ENCODE measurements at regions not wholly inside any gene's neighbourhood (a gene's known extent, or its start where the extent isn't known, plus 50 kb on each side); places are given as distances from the start of the nearest gene placed in this dataset.
"Not testable (repeated sequence)": the region's sequence is repeated elsewhere in the genome, so short reads cannot be mapped to it uniquely, and the experiment has no call there.

DNA sequence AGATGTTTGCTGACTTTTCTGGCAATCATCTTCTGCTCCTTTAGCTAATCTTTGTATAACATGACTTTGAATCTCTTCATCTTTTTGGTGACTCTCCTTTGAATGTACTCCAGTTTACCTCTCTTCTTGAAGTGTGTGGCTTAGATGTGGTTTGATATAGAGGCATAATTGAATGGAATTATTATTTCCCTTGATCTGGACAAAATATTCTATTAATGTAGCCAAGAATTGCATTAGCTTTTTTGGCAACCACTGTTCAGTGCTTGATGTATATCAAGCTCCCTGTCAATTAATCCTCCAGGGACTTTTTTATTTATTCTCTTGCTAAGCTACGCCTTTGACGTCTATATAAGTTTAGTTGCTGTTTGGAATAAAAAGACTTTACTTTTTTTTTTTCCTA is 490.8 kb downstream of the PCDH20 start:
- DNase-seq (ENCODE audit: low spot score): no peak

DNA sequence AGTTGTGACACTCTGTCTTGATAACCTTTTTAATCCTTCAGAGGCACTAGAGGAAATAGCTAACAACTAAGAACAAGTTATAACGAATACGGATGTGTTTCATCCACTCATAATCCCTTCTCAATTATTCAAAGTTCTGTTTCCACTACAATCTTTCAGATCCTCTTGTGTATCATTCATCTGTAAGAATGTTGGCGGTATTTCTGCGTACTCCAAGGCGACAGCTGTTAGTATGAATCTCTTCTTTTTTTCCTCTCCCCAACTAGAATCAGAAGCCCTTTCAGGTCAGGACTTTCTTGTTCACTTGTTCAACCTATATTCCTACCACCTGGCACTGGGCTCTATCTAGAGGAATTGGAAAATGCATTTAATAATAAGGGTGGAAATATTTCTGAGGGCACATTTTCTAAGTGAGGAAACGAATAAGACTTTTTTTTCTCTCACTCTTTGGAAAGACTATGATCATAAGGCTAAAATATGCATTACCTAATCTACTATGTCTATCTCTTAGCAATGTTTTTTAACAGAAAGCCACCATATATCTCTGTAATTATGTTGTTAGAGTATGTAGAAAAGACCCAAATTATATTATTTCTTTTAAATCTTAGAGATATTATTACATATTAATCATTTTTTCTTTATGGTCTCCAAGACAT is 492.9 kb downstream of the PCDH20 start:
- DNase-seq (ENCODE audit: low spot score): no peak

DNA sequence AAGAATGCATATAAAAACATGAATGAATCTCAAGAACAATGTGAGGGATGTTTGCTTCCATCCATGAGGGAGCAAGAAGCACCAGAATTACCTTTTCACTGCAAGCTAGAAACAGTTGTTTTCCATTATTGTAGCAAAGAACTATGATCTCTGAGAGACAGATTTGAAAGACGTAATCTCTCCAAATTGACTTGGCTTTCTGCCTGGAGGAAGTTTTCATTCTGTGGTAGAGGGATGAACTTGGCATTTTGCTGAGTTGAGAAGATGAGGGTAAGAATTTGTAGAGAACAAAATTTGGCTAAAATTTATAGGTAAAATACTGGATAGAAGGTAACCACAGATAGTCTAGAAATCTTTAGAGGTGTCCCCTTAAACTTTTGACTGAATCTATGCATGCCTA is 496.8 kb downstream of the TDRD3 start:
- DNase-seq (ENCODE audit: low spot score): no peak

DNA sequence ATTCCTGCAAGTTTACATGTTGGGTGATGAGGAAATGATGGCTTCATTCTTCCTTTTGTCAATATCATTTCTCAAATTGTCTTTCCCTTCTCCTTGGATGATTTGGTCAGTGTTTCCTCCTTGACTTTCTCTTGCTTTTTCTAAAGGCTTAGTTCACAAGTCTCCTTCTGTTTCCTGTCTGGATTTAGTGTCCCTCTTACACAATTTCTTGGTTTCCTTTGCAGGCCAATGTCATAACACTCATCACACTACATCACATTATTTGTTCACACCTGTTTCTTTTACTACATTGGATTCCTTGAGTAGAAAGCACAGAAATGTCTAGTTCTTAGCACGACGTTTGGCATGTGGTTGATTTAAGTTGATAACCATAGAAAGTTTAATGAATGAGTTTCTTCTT is 490.7 kb downstream of the TDRD3 start:
- no peak for DNase-seq (ENCODE audit: low spot score)

DNA sequence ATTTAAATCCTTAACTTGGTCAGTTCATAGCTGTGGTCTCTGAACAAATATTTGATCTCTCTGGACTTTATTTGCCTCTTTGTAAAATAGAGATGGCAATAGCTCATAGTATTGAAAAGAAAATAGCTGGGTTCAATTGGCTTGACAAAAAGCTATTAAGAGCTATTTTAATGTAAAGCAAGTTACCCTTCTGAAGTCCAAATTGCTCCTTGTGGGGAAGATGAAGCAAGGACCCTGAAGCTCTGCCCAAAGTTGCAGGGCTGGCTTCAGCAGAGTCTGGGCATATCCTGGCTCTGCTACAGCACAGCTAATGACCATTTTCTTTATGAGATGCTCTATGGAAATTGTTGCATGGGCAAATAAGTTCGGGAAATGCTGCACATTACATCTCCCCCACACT is 484.5 kb downstream of the TDRD3 start:
- no peak for DNase-seq (ENCODE audit: low spot score)

DNA sequence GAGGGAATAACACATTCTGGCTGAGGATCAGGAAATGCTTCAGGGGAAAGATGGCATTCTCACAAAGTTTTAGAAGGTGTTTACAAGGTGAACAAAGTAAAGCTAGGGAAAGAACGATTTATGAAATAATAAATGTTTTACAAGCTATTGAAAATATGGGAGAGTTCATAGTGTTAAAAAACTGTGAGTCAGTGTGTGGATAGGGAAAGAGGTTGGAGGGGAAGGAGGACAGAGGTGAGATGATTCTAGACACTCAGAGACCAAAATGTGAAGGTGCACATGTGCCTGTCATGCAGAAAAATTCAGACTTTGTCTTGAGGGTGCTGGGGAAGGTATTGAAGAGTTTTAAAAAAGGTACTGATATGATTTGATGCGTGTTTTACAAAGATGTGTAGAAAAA is 476.1 kb downstream of the TDRD3 start:
- no peak for DNase-seq (ENCODE audit: low spot score)

DNA sequence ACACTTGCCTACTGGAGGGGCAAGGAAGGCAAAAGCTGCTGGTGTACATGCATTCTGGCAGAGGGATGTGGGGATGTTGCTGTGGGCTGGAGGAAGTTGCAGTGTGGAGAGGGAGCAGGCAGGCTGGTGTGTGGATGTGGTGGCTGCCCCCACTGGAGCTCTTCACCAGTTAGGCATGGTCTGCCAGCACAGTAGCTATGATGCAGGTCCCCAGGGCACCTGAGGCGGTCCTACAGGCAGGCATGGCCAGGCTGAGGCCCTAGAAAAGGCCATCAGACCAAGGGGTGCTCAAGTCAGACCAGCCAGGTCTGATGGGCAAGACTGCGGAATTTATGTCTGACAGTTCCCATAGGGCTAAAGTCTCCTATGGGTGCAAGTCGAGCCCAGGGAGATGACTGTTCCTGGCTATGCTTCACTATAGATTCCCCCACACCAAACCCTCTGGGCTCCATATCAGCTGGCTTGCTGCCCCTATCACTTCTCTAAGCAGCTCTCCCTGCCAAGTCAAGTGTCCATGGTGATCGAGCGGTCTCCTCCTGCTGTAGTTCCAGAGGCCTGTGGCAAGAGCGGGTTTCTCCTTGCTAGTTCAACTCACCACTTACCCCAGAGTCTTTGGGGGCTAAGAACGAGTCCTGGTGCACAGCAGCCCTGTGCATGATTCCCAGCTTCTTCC is 473.1 kb downstream of the TDRD3 start:
- DNase-seq (ENCODE audit: low spot score): no peak

DNA sequence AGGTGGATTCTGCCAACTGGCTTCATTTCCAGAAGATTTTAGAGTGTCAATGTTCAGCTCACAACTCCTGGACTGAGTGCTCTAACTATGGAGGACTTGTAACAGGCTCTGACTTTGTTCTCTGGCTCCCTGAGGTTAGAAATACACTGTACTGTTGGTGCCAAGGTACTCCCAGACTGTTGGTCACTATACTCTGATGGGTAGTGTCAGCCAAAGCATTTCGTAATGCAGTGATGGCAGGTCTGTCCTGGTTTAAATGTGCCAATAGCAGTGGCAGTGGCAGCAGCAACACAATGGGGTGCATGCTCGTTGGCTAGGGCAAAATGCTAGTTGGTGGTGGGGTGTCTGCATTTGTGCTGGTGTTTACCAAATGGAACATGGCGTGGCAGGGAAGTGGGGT is 472.2 kb downstream of the TDRD3 start:
- DNase-seq (ENCODE audit: low spot score): no peak

DNA sequence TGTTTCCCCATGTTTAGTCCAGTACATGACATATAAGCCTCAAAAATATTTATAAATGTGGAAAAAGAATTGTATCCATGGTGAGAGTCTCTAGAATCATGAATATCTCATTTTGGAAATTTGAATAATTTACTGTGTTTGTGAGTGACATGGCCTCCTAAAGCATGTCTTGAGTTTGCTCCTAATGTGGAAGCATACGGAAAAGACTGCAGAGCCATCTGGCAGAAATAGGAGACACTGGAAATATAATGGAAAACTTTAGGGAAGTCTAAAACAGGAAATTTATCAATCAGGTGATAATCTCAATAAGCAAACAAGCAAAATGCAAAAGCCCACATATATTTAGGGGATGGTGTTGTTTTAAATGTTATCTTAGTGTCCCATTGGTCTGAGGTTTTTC is 465.0 kb downstream of the TDRD3 start:
- no peak for DNase-seq (ENCODE audit: low spot score)

DNA sequence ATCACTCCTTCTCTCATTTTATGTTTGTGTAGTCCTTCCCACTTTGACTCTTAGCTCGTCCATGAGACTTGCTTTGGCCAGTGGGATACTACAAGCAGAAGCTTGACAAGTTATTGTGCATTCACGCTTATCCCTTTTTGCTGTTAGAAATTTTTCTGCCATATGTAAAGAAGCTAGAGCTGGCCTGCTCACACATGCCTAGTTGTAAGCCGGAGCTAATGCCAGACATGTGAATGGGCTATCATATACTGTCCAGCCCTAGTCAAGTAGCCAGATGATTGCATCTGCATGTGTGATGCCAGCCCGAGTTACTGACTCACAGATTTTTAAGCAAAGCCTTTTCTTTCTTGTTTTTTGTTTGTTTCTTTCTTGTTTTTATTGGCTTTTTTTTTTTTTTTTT is 460.7 kb downstream of the TDRD3 start:
- no peak for DNase-seq (ENCODE audit: low spot score)

DNA sequence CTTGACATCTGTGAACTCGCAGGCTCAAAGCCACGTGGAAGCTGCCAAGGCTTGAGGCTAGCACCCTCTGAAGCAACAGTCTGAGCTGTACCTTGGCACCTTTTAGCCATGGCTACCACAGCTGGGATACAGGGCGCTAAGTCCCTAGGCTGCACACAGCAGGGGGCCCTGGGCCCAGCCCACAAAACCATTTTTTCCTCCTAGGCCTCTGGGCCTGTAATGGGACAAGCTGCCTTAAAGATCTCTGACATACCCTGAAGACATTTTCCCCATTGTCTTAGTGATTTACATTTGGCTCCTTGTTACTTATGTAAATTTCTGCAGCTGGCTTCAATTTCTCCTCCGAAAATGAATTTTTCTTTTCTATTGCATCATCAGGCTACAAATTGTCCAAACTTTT is 455.9 kb downstream of the TDRD3 start:
- no peak for DNase-seq (ENCODE audit: low spot score)

DNA sequence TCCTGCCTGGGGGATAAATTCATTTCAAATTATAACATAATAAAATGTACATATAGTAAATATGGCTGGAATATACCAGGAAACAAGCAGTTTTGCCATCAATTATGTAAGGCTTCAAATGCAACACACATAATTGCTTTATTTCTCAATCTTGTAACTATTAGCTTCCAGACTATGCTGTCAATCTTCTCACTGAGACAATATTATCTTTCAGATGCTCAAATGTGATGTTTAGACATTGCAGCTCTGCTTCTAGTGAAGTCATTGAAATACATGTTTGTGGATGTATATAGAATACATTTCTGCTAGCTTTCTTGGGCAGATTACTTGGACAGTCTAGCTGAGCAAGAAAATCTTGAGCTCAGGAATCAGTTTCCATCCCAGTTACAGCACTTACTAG is 454.4 kb downstream of the TDRD3 start:
- DNase-seq (ENCODE audit: low spot score): no peak

DNA sequence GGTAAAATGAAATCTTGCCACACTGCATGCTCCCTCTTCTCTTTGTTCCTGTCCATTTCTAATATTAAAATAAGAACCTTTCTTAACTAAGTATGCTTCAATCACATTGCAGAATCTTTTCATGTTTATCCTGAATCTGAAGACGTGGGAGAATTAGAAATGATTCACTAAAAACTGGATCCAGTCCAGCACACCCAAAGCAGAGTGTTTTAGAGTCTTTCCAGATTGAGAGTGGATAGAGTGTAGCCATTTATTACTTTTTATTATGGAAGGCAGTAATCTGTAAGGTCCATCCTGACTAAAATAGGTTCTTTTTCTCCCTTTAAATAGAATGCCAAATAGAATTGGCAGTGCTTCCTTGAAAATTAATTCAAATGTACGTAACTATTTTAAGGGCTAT is 453.5 kb downstream of the TDRD3 start:
- DNase-seq (ENCODE audit: low spot score): no peak

DNA sequence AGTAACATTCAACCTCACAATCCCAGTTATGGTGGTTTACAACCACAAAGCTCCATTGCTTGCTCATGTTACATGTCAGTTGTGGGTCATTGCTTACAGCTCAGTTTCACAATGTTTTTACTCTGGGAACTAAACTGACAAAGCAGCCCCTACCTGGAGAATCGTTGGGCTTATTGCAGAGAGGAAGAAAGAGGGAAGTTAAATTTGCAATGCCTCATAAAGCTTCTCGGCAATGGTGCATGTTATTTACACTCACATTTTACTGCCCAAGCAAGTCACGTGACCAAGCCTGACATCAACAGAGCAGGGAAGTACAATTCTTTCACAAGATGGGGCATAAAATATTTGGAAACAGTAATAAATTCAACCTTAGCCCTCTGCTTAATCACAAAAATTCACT is 441.6 kb downstream of the TDRD3 start:
- DNase-seq (ENCODE audit: low spot score): no peak

DNA sequence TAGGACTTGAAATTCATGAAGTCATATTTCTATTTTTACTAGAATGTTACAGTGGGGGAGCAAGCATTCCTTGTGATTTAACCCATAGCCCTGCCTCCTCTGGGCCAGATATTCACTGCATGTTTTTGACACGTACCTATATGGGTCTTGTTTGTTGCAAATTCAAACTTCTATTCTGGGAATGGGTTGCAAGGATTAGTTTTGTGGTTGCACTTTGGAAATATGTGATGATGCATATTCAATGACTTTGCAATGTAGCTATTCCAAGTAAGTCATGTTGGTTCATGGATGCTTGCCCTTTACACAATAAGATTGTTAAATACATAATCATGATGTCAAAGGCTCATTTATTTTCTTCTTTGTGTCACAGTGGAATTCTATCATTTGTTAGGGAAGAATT is 440.8 kb downstream of the TDRD3 start:
- DNase-seq (ENCODE audit: low spot score): no peak

DNA sequence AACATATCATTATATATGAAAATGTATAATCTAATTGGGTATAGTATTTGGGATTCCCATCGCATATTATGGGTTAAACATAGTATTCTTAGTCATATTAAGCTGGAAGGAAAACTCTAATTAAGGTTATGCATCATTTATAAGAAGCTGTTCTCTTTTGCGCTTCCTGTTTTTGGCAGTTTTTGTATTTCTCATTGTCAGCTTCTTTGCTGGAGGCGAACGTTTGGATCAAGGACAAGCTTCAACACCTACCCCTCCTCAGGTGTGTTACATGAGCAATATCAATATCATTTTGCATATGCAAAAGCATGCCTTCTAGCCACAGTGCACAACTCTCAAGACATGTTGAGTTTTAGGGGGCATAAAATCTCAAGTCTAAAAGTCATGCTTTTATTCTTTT is 439.8 kb downstream of the TDRD3 start:
- no peak for DNase-seq (ENCODE audit: low spot score)

DNA sequence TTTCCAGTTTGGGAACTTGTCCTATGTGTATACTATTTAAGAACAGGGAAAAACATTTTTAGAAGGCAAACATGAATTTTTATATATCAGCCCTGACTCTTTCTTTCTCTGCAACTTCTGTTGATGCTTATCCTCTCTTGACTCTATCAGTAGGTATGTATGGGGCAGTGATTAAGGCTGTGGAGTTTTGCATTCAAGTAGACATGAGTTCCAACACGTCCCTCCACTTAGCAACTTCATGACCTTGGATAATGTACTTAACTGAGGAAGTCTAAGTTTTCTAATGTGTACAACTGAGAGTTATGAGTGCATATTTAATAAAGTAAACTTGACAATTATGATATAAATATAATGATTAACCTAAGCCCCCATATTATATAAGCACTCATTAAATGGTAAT is 414.6 kb downstream of the TDRD3 start:
- no peak for DNase-seq (ENCODE audit: low spot score)

DNA sequence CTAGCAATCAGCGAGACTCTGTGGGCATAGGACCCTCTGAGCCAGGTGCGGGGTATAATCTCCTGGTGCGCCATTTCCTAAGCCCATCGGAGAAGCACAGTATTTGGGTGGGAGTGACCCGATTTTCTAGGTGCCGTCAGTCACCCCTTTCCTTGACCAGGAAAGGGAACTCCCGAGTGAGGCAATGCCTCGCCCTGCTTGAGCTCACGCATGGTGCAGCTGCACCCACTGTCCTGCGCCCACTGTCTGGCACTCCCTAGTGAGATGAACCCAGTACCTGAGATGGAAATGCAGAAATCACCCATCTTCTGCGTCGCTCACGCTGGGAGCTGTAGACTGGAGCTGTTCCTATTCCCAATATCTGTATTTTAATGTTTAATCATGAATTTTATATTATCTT is 408.6 kb downstream of the TDRD3 start:
- not testable (repeated sequence) for DNase-seq (ENCODE audit: low spot score)

DNA sequence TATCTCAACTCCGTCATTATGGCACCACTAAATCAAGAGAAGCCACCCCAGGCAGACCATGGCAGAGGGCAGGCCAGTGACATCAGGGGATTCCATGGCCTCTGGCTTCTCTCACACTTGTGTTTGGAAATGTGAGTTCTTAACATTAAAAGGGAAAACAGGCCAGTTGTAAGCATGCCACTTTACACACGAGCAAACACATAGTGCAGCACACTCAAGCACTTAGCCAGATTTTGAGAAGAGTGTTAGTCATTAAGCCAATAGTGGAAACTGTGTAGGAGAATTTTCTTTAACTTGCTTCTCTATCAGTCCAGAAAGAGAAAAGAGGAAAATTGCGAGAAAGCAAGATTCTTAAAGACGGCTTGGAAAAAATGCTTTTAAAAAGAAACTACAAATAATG is 401.5 kb downstream of the TDRD3 start:
- no peak for DNase-seq (ENCODE audit: low spot score)

DNA sequence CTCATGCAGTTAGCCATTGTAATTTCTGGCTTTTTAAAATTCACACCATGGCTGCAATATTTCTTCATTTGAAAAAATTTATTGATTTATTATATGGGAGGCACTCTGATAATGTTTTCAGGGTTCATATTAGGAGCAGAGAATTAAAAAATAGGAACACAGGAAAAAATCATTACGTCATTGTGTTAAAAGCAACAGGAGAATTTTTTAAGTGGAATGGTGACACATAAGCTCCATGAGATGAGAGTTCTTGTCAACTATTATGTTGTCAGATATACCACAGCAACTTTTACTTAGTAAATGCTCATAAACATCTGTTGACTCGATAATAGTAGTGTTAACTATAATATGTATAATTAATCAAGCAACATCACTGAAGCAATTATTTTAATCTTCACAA is 400.1 kb downstream of the TDRD3 start:
- DNase-seq (ENCODE audit: low spot score): no peak

DNA sequence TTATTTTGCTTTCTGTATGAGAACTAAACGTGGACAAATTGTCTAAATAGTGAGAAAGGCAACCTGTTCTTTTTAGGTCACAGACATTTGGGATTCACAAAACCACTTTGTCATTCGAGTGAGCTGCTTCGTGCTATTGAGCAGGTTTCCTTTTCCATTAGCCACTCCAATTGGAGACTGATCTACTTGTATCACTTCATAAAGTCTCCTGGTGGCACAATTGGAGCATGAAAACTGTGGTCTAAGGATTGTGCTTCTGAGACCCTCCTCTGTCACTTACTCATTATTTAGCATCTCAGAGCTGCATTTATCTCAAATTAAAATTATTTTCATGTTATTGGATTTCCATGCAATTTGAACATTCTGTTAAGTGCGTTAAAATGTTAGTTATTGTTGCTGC is 397.7 kb downstream of the TDRD3 start:
- DNase-seq (ENCODE audit: low spot score): no peak

DNA sequence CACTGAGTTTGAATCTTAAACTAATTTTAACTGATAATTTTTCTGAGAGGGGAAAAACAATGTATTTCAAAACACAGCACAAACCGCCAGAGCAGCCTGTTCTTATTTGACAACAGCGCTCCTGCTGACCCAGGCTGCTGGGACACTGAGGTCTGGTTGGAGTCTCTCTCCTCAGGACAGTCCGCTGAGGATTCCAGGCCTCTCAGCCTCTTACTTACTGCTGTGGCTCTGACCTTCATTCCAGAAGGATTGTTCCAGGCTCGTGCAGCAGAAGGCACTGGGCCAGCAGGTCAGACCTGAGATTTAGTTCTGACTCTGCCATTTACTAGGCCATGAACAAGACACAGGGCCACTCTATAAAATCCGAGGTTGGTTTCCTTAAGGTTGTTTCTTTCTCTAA is 393.6 kb downstream of the TDRD3 start:
- DNase-seq (ENCODE audit: low spot score): no peak

DNA sequence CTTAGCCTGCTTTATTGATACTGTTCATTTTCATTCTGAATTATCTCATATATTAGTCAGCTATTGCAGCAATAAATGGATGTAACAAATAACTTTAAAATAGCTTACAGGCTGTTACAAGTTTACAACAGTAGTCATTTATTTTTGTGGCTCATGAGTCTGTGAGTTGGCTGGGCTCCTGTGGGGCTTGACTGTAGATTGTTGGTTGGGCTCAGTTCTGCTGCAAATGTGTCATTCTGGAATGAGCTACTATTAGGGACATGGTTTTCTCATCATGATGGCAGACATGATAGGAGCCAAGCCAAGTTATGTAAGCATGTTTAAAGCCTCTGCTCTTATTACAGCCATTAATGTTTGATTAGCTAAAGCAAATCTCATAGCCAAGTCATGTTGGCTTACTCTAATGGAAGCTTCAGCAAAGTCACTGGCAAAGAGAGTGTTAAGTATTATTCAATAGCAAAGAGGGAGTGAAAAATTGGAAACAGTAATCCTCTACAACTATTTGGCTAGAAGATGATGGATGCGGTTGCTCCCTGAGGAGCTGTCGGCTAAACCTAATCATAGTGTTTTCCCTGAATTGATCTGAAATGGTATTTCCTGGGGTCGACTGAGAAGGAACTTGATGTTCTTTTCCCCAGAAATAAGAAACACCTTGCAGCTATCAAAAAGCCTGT is 391.3 kb downstream of the TDRD3 start:
- DNase-seq (ENCODE audit: low spot score): no peak

DNA sequence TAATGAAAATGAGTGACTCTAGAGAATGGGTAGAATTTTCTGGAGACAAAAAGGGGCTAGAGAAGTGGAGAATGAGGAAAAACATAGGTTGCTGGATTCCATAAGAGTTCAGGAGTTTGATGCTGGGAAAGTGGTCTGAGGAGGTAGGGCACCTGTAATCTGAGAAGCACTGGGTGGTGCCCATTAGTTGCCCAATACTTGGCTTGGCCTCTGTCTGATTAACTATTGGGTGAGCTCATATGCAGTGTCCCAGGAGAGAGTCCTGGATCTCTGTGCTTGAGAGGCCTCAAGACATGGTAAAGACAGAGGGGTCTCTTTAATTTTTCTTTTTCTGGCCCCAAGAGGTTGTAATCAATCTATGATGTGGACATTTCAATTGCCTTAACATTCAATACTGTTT is 390.1 kb downstream of the TDRD3 start:
- no peak for DNase-seq (ENCODE audit: low spot score)

Measured in H4 (cell line).